Body of pancreas (tissue), 4 donors: ENCODE measurements at regions not wholly inside any gene's neighbourhood (a gene's known extent, or its start where the extent isn't known, plus 50 kb on each side); places are given as distances from the start of the nearest gene placed in this dataset.

Source experiments
- POLR2A ChIP-seq, 3 donors: fragments of 450-650 bp; IDR thresholded peaks; one replicate each; pipeline ENCODE4 v1.6.1; 2016; ENCODE audit warnings: antibody characterized with exemption in 3 of 3, mild to moderate bottlenecking in 2 of 3
- TF ChIP-seq, protein P1 (sequence below), 7 experiments: fragments of 450-650 bp in 4 of 7; fragments of 200-600 bp in 3 of 7; sonication (generic) in 3 of 7; IDR thresholded peaks; one replicate each; pipeline ENCODE4 v1.5.1; 2016 to 2019; ENCODE audit warnings: antibody characterized with exemption in 7 of 7

- TF ChIP-seq, protein P1, sequence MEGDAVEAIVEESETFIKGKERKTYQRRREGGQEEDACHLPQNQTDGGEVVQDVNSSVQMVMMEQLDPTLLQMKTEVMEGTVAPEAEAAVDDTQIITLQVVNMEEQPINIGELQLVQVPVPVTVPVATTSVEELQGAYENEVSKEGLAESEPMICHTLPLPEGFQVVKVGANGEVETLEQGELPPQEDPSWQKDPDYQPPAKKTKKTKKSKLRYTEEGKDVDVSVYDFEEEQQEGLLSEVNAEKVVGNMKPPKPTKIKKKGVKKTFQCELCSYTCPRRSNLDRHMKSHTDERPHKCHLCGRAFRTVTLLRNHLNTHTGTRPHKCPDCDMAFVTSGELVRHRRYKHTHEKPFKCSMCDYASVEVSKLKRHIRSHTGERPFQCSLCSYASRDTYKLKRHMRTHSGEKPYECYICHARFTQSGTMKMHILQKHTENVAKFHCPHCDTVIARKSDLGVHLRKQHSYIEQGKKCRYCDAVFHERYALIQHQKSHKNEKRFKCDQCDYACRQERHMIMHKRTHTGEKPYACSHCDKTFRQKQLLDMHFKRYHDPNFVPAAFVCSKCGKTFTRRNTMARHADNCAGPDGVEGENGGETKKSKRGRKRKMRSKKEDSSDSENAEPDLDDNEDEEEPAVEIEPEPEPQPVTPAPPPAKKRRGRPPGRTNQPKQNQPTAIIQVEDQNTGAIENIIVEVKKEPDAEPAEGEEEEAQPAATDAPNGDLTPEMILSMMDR (IDR thresholded peaks at IDR 0.05) = no peak
- no peak for TF ChIP-seq POLR2A (IDR thresholded peaks at IDR 0.05)
Observed at GRCh38 chr12:93005928-93006392, 76.9 kb upstream of the EEA1 start.
